ENCODE measurements at regions not wholly inside any gene's neighbourhood (a gene's known extent, or its start where the extent isn't known, plus 50 kb on each side); places are given as distances from the start of the nearest gene placed in this dataset.

GRCh38 chr17:5672815-5673430 is 88.6 kb upstream of the NLRP1 start:
- in situ Hi-C loops (cut with HindIII; ENCODE audit: low pct_unique_long_range_greater_than_20kb, low sequenced_read_pairs), result no loop called here
- no peak for TF ChIP-seq JUND (IDR thresholded peaks at IDR 0.05; ENCODE audit: low read depth)
- no peak for DNase-seq (ENCODE audit: low read depth in 1 of 2, low spot score in 1 of 2)

GRCh38 chr17:5675625-5676421 is 91.5 kb upstream of the NLRP1 start:
- no peak for TF ChIP-seq JUND (IDR thresholded peaks at IDR 0.05; ENCODE audit: low read depth)
- DNase-seq (ENCODE audit: low read depth in 1 of 2, low spot score in 1 of 2), result no peak
- in situ Hi-C loops (cut with HindIII; ENCODE audit: low pct_unique_long_range_greater_than_20kb, low sequenced_read_pairs), result no loop called here

GRCh38 chr17:5677620-5678019 is 93.3 kb upstream of the NLRP1 start:
- in situ Hi-C loops (cut with HindIII; ENCODE audit: low pct_unique_long_range_greater_than_20kb, low sequenced_read_pairs), result no loop called here
- TF ChIP-seq JUND (IDR thresholded peaks at IDR 0.05; ENCODE audit: low read depth), result no peak
- no peak for DNase-seq (ENCODE audit: low read depth in 1 of 2, low spot score in 1 of 2)

GRCh38 chr17:5678171-5678570 is 93.9 kb upstream of the NLRP1 start:
- in situ Hi-C loops (cut with HindIII; ENCODE audit: low pct_unique_long_range_greater_than_20kb, low sequenced_read_pairs), result no loop called here
- TF ChIP-seq JUND (IDR thresholded peaks at IDR 0.05; ENCODE audit: low read depth), result no peak
- no peak for DNase-seq (ENCODE audit: low read depth in 1 of 2, low spot score in 1 of 2)

GRCh38 chr17:5680766-5681165 is 96.5 kb upstream of the NLRP1 start:
- in situ Hi-C loops (cut with HindIII; ENCODE audit: low pct_unique_long_range_greater_than_20kb, low sequenced_read_pairs), result no loop called here

GRCh38 chr17:5683241-5683640 is 98.9 kb upstream of the NLRP1 start:
- no peak for TF ChIP-seq JUND (IDR thresholded peaks at IDR 0.05; ENCODE audit: low read depth)
- DNase-seq (ENCODE audit: low read depth in 1 of 2, low spot score in 1 of 2), result no peak
- in situ Hi-C loops (cut with HindIII; ENCODE audit: low pct_unique_long_range_greater_than_20kb, low sequenced_read_pairs), result no loop called here

More at GRCh38 chr17:5680766-5681165, 96.5 kb upstream of the NLRP1 start:
- no peak for DNase-seq (ENCODE audit: low read depth in 1 of 2, low spot score in 1 of 2)
- no peak for TF ChIP-seq JUND (IDR thresholded peaks at IDR 0.05; ENCODE audit: low read depth)

- no peak for TF ChIP-seq JUND (IDR thresholded peaks at IDR 0.05; ENCODE audit: low read depth)
- in situ Hi-C loops (cut with HindIII; ENCODE audit: low pct_unique_long_range_greater_than_20kb, low sequenced_read_pairs), result no loop called here
- DNase-seq (ENCODE audit: low read depth in 1 of 2, low spot score in 1 of 2), result no peak
Measured at GRCh38 chr17:5686074-5686635, 101.8 kb upstream of the NLRP1 start.

- DNase-seq (ENCODE audit: low read depth in 1 of 2, low spot score in 1 of 2), result no peak
- no peak for TF ChIP-seq JUND (IDR thresholded peaks at IDR 0.05; ENCODE audit: low read depth)
- in situ Hi-C loops (cut with HindIII; ENCODE audit: low pct_unique_long_range_greater_than_20kb, low sequenced_read_pairs), result no loop called here
Measured at GRCh38 chr17:5687646-5688045, 103.3 kb upstream of the NLRP1 start.

GRCh38 chr17:5693821-5694220 is 109.5 kb upstream of the NLRP1 start:
- no peak for TF ChIP-seq JUND (IDR thresholded peaks at IDR 0.05; ENCODE audit: low read depth)
- in situ Hi-C loops (cut with HindIII; ENCODE audit: low pct_unique_long_range_greater_than_20kb, low sequenced_read_pairs), result no loop called here
- DNase-seq (ENCODE audit: low read depth in 1 of 2, low spot score in 1 of 2), result no peak

- TF ChIP-seq JUND (IDR thresholded peaks at IDR 0.05; ENCODE audit: low read depth), result no peak
- in situ Hi-C loops (cut with HindIII; ENCODE audit: low pct_unique_long_range_greater_than_20kb, low sequenced_read_pairs), result no loop called here
- DNase-seq (ENCODE audit: low read depth in 1 of 2, low spot score in 1 of 2), result no peak
Measured at GRCh38 chr17:5694551-5694950, 110.2 kb upstream of the NLRP1 start.

GRCh38 chr17:5695480-5695879 is 111.2 kb upstream of the NLRP1 start:
- DNase-seq (ENCODE audit: low read depth in 1 of 2, low spot score in 1 of 2), result no peak
- in situ Hi-C loops (cut with HindIII; ENCODE audit: low pct_unique_long_range_greater_than_20kb, low sequenced_read_pairs), result no loop called here
- TF ChIP-seq JUND (IDR thresholded peaks at IDR 0.05; ENCODE audit: low read depth), result no peak

- in situ Hi-C loops (cut with HindIII; ENCODE audit: low pct_unique_long_range_greater_than_20kb, low sequenced_read_pairs), result no loop called here
- no peak for DNase-seq (ENCODE audit: low read depth in 1 of 2, low spot score in 1 of 2)
- TF ChIP-seq JUND (IDR thresholded peaks at IDR 0.05; ENCODE audit: low read depth), result no peak
Measured at GRCh38 chr17:5698959-5699358, 114.7 kb upstream of the NLRP1 start.

GRCh38 chr17:5699814-5700213 is 115.5 kb upstream of the NLRP1 start:
- no peak for TF ChIP-seq JUND (IDR thresholded peaks at IDR 0.05; ENCODE audit: low read depth)

More at GRCh38 chr17:5699814-5700213, 115.5 kb upstream of the NLRP1 start:
- in situ Hi-C loops (cut with HindIII; ENCODE audit: low pct_unique_long_range_greater_than_20kb, low sequenced_read_pairs), result no loop called here
- no peak for DNase-seq (ENCODE audit: low read depth in 1 of 2, low spot score in 1 of 2)
